GM18508 (cell line): ENCODE measurements at regions not wholly inside any gene's neighbourhood (a gene's known extent, or its start where the extent isn't known, plus 50 kb on each side); places are given as distances from the start of the nearest gene placed in this dataset.
"Not testable (repeated sequence)": the region's sequence is repeated elsewhere in the genome, so short reads cannot be mapped to it uniquely, and the experiment has no call there.

Source experiments
- ATAC-seq: cut with Tn5 transposase; IDR thresholded peaks from one replicate; pipeline ENCODE4 v1.9.1; 2021; ENCODE audit warnings: moderate number of reproducible peaks; ENCODE audit not compliant: insufficient read depth, unreplicated experiment

DNA sequence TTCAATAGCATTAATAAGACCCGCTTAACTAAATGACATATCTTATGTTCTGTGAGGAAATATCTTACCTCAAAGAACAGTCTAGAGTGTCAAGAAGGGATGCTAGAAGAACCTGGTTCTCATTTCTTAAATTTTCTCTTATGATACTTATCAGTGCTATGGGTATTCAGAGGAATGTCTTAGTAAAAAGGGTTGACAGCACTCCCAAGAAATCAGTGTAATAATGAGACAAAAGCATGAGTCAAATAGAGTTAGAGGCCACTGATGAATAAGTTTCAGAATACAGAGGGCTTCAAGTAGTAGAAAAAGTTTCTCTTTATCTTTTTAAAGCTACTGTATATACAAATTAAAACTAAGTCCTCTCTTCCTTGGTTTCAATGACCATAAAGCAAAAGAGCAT, 242.8 kb downstream of the GJA1 start:
- no peak for ATAC-seq

DNA sequence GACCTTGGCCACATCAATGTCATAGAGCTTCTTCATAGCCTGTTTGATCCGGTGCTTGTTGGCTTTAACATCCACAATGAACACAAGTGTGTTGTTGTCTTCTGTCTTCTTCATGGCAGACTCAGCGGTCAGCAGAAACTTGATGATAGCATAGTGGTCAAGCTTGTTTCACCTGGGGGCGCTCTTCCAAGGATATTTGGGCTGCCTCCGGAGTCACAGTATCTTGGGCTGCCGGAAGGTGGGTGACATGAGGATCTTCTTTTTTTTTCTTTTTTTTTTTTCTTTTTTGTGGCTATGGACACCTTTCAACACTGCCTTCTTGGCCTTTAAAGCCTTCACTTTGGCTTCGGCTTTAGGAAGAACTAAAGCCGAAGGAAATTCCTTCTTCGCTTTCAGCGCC, 244.6 kb downstream of the GJA1 start:
- ATAC-seq: no peak

GRCh38 chr6:121682666-121683065, 247.2 kb downstream of the GJA1 start:
- no peak for ATAC-seq

DNA sequence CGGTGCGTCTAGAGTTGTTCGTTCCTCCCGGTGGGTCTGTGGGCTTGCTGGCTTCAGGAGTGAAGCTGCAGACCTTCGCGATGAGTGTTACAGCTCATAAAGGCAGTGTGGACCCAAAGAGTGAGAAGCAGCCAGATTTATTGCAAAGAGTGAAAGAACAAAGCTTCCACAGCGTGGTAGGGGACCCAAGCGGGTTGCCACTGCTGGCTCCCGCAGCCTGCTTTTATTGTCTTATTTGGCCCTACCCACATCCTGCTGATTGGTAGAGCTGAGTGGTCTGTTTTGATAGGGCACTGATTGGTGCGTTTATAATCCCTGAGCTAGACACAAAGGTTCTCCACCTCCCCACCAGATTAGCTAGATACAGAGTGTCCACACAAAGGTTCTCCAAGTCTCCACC, 250.4 kb downstream of the GJA1 start:
- not testable (repeated sequence) for ATAC-seq

GRCh38 chr6:121686611-121687023, 251.2 kb downstream of the GJA1 start:
- no peak for ATAC-seq

DNA sequence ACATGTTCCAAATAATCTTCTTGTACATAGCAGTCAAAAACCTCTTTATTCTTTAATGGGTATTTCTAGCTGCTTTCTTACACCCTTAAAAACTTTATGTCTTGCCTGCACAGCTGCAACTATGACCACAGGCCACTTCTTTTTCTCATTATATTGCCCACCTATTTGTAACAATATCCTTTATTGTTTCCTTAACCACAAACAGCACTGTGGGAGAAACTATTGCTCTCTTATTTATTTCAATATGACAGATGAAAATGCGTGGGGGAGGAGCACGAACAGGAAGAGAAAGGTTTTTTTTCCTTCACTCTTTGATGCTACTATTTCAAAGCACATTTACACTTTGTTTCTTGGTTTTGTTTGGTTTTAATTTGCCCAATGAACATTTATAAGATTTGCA, 253.5 kb downstream of the GJA1 start:
- ATAC-seq: no peak

DNA sequence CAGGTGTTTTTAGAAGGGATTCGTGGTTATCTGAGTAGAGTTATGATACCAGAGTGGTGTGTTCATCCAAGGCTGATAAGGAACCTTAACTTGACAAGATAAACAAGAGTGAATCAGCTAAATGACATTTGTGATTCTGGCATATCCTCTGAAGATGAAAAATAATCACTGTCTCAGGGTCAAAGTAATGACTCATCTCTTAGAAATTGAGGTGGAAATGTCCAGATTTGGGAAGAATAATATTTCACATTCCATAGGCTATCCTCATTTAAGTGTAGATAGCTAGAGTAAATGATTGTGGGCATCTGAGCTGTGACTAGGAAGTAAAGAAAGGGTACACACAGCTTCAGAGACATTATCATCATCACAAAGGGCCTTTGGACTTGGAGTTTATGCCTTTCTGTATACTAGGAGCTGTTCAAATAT, 255.7 kb downstream of the GJA1 start:
- ATAC-seq: no peak

- ATAC-seq: no peak
Measured at GRCh38 chr6:121694389-121694788, 258.9 kb downstream of the GJA1 start.

GRCh38 chr6:121694801-121695251, 259.4 kb downstream of the GJA1 start:
- ATAC-seq: no peak

- no peak for ATAC-seq
Measured at GRCh38 chr6:121695329-121695728, 259.9 kb downstream of the GJA1 start.

GRCh38 chr6:121697921-121698320, 262.5 kb downstream of the GJA1 start:
- no peak for ATAC-seq

DNA sequence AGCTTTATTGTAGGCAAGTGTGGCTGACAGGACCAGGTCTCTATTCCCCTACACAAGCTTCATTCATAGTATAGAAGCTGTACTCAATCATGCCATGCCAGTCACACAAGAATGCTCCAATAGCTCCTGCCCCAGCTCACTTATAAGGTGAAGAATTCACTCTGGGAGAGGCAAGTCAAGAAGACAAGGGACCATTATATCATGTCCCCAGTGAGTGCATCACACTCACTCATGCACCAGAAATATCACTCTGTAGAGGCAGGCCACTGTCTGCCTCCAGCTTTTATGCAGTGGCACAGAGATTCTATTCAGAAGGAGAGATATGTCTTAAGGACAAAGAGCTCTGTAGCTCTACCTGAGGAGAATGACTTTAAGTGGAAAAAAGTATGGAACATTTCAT, 263.2 kb downstream of the GJA1 start:
- no peak for ATAC-seq

DNA sequence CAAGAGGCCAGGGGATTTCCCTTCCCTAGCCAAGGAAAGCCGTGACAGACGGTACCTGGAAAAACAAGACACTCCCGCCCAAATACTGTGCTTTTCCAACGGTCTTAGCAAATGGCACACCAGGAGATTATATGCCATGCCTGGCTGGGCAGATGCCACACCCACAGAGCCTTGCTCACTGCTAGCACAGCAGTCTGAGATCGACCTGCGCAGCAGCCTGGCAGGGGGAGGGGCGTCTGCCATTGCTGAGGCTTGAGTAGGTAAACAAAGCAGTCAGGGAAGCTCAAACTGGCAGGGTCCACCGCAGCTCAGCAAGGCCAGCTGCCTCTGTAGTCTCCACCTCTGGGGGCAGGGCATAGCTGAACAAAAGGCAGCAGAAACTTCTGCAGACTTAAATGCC, 267.7 kb downstream of the GJA1 start:
- ATAC-seq: not testable (repeated sequence)

DNA sequence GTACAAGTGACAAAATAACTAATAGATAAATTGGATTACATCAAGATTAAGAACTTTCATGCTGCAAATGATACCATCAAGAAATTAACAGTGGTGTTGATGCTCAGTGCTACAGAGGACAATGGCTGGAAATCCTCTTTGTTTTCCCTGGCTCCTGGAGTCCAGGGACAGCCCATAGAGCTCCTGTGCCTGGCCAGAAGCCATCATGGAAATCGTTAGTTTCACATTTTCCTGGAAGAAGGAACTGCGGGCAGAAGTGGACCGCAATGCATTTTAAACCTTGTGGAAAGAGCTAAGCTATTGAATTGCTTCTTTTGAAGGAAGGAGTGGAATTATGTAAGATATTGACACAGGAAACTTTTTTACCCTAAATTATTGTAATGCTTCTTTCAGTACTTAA, 276.0 kb downstream of the GJA1 start:
- ATAC-seq: no peak

- no peak for ATAC-seq
Measured at GRCh38 chr6:121717686-121718085, 282.2 kb downstream of the GJA1 start.

DNA sequence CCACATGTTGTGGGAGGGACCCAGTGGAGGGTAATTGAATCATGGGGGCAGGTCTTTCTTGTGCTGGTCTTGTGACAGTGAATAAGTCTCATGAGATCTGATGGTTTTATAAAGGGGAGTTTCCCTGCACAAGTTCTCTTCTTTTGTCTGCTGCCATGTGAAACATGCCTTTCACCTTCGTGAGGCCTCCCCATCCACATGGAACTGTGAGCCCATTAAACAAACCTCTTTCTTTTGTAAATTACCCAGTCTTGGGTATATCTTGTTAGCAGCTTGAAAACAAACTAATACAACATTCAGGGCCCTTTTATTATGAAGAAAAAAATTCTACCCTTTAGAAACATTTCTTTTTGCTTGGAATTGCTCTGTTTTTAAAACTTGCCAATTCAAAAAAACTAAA, 285.4 kb downstream of the GJA1 start:
- not testable (repeated sequence) for ATAC-seq

DNA sequence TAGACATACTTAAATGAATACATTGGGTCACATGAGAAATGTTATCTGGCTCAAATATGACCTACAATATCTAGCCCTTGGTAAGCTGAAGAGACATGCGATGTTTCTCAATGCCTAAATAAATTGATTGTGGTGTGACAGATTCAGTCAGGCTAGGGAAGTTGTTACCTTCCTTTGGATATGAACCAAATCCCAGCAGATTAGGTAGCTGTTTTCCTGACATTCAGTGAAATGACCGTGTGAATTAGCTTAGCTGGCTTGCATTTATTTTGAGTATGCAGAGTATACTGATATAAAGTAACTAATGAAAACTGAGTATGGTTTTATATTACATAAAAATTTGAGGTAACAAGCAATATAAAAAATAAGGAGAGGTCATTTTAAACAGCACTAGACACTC, 288.2 kb downstream of the GJA1 start:
- ATAC-seq: no peak

GRCh38 chr6:121724576-121724975, 289.1 kb downstream of the GJA1 start:
- ATAC-seq: no peak

- no peak for ATAC-seq
Measured at GRCh38 chr6:121726596-121726995, 291.1 kb downstream of the GJA1 start.

GRCh38 chr6:121730616-121731015, 295.2 kb downstream of the GJA1 start:
- no peak for ATAC-seq

- ATAC-seq: no peak
Measured at GRCh38 chr6:121731381-121731780, 295.9 kb downstream of the GJA1 start.

- no peak for ATAC-seq
Measured at GRCh38 chr6:121732641-121733040, 297.2 kb downstream of the GJA1 start.

- no peak for ATAC-seq
Measured at GRCh38 chr6:121733234-121733633, 297.8 kb downstream of the GJA1 start.
